ENCODE measurements at regions not wholly inside any gene's neighbourhood (a gene's known extent, or its start where the extent isn't known, plus 50 kb on each side); places are given as distances from the start of the nearest gene placed in this dataset.
"Not testable (repeated sequence)": the region's sequence is repeated elsewhere in the genome, so short reads cannot be mapped to it uniquely, and the experiment has no call there.

DNA sequence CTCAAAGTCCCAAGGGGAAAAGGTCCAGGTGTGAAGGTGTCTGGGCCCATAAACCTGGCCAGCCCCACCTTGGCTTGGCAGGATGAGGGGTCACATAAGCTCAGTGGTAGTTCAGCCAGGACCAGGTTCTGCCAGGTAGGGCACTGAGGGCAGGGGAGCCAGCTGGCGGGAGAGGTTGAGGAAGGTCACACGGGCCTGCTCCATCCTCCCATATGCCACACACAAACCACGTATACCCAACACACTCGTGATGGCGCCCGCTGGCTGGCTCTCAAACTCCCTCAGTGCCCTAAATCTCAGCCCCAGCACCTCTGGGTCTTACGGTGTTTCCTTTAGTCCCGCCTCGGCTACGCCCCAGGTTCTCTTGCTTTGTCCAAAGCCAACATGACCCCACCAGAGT lies 160.5 kb downstream of the ZFP36L2 start:
- intact Hi-C loops (cut with DNase I): no loop called here
- DNase-seq: peak in 3 of 10 donors; percentile 3 to 57 (median 34)

DNA sequence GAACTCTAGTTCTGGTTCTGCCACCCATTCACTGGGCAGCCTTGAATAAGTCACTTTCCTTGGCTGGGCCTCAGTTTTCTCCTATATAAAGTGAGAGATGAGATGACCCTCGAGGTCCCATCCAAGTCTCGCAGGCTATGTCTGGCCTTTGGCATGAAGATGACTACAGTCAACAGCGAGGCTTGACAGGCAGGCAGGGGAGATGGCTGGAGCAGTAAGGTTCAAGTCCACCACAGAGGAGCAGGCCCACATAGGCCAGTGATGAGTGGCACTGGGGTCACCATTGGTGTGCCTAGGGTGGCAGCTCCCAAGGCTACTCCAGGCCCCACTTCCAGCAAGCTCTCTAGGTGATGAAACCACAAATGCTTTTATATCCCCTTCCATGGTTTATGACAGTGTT lies 161.4 kb downstream of the ZFP36L2 start:
- DNase-seq: peak in 1 of 10 donors; percentile 33
- intact Hi-C loops (cut with DNase I): no loop called here

DNA sequence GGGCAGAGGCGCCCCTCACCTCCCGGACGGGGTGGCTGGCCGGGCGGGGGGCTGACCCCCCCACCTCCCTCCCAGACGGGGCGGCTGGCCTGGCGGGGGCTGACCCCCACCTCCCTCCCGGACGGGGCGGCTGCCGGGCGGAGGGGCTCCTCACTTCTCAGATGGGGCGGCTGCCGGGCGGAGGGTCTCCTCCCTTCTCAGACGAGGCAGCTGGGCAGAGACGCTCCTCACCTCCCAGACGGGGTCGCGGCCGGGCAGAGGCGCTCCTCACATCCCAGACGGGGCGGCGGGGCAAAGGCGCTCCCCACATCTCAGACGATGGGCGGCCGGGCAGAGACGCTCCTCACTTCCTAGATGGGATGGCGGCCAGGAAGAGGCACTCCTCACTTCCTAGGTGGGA lies 163.3 kb downstream of the ZFP36L2 start:
- intact Hi-C loops (cut with DNase I): not testable (repeated sequence)

DNA sequence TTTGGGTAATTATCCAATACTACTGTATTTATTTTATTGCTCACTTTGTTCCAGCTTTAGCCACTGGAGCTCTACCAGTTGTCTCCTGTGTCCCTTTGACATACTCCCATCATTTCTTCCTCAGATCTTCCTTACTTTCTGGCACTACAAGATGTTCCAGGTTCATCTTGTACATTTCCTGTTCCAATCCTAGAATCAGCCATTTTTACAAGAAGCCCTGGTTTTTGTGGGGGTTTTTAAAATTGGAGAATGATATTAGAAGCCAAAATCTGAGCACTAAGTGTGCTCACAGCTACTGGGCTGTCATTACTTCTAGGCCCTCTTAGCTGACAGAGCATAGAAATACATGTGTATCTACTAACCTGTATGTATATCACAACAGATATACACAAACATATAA lies 164.3 kb downstream of the ZFP36L2 start:
- intact Hi-C loops (cut with DNase I): no loop called here
- no peak for DNase-seq

More for the DNA sequence above, 163.3 kb downstream of the ZFP36L2 start:
- DNase-seq: not testable (repeated sequence)

DNA sequence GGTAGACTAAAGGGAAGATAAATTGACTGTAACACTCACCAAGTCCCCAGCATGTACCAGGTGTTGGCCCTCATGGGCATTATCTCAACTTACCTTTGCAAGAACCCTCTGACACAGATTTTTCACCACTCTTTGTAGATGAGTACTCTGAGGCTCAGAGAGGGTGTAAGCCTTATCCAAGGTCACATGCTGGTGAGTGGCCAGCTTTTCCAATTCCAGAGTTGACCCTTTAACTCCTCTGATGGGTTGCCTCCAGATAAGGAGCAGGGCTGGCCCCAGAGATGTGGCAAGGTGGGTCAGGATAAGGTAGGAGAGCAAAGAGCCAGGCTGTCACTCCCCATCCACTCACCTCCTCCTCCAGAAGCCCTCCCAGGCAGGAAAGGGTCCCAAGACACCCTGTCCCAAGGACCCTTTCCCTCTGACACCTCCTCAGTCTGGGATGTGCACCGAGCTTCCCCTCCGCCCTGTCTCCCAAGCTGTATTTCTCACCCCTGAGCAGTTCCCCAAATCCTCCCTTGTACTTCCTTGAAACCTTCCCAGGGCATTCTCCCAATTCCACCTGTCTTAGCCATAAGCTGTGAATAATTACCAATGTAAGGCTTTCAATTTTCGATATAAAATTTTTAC lies 165.9 kb downstream of the ZFP36L2 start:
- intact Hi-C loops (cut with DNase I): no loop called here
- peak in 1 of 10 donors; percentile 48 for DNase-seq

DNA sequence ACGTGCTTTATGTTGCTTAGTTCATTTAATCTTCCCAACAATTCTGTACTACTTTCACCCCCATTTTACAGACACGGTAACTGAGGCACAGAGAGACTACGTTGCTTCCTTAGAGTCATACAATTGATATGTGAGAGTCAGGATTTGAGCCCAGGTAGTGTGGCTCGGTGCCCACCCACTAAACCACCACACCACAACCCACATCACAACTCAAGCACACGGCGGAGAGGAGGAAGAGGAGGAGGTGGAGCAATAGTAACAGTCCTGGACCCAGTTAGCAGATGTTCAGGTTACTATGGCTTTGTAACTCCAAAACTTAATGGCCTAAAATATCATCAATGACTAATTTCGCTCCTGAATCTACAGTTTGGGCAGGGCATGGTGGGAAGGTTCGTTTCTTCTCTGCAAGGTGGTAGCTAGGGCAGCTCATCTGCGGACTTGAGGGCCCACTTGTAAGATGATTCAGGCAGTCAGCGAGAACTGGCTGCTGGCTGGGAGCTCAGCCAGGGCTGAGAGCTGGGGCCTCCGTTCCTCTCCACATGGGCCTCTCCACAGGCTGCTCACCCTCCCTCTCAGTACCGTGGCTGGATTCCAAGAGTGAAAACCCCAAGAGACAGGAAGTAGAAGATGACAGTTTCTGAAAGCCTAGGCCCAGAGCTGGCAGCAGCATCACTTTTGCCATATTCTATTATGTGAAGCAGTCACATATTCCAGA lies 167.1 kb downstream of the ZFP36L2 start:
- intact Hi-C loops (cut with DNase I): no loop called here
- peak; percentile 53 to 97 (median 74) for DNase-seq

DNA sequence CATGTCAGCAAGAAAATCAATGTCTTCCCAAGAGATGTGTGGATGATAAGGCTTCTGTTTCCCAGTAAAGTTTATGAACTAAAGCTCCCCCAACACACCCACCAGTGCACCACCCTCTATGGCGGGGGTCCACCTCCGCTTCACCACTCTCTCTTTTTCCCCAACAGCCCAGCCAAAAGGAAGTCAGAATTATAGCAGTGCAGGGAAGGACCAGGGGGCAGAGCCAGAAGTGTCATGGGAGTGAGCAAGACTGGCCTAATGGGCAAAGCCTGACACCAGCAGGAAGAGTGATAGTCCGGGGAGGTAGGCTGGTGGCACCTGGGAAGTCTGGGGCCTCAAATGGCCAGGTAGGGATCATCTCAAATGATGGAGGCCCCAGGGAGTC lies 167.7 kb downstream of the ZFP36L2 start:
- intact Hi-C loops (cut with DNase I): no loop called here
- peak in 1 of 10 donors; percentile 74 for DNase-seq

DNA sequence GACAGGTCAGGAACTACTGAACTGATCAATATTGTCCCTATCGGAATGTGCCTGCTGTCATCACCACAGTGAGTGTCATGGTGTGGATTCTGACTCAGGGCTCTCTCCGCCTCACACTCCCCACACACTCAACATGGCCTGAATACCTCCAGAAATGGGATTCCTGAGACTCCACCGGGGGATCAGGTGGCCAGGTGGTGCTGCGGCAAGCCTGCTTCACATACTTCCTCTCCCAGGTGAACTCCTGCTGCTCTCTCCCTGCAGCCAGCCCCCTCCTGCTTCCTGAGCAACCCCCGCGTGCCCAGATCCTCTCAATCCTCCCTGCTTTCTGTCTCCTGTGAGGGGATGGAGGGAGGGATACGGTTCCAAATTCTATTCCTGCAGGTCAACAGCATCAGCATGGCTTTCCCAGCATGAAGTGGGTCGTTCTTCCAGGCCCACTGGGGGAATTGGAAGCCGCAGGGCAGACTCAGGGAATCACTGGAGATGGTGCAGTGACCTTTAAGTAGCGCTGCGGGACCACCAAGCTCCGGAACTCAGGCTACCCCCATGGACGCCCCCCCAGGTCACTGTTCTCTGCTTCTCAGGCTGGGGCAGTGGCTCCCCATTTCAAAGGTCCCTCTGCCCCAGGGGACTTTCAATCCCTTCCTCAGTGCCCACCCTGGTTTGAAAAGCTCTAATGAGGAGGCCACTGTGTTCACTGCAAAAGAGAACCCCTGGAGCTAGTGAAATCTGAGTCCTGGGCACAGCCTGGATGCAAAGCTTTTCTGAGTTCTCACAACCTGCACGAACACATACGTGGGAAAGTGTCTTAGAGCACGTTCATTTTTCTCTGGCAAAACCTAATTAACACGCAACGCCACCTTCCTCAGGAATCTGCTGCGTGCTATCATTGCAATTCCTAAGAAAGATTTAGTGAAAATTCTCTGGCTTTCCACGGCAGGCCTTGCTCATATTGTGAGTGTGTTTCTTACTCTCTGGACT lies 168.4 kb downstream of the ZFP36L2 start:
- DNase-seq: peak in 1 of 10 donors; percentile 73
- intact Hi-C loops (cut with DNase I): loop anchor here (2.0 kb wide), 1 partner anchor 43 kb away; no protein-coding TSS in a partner anchor

DNA sequence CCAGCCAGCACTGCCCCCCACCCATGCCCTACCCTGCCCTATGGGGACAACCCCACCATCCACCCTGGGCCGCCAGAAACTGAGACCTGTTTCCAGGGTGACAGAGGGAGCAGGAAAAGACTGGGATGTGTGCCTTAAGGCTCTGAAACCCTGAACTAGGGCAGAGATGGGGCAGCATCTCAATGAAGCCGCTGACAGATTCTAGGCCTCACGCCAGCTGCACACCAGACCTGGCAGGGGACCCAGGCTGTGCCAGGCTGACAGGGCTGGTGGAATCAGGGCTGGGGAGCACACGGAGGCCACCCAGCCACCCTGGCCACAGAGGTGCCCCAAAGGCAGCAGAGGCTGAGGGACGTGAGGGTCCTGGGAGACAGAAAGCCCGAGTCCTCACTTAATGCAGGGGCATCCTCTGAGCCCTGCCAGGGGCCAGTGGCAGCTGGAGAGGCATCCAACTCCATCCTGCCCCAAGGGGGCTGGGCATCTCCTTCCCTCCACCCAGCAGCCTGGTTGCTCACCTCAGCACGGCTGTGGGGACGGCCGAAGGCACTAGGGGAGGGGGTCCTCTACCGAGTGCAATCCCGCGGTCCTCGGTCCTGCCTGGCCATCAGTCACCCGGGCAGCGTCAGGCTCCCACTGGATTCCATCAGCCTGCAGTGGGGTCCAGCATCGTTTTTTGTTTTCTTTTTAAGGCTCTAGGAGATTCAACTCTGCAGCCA lies 169.2 kb downstream of the ZFP36L2 start:
- intact Hi-C loops (cut with DNase I): loop anchor here (2.0 kb wide), 1 partner anchor 44 kb away; no protein-coding TSS in a partner anchor
- peak; percentile 79 to 98 (median 89) for DNase-seq

DNA sequence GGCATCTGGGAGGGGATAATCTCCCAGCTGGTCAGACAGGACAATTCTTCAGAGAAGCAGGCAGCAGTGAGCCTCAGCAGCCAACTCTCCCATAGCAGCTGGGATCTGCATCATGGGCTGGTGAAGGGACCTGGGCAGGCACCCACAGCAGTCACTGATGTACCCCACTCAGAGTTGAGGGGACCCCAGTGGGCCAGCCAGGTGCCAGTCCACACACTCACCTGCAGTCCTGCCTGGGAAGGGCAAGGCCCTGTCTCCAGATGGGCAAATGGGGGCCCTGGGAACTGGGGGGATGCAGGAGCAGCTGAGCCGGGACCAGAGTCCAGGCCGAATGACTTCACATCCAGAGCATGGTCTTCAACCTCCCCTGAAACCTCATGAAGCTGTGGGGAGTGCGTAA lies 170.4 kb downstream of the ZFP36L2 start:
- DNase-seq: peak in 2 of 10 donors; percentile 66 to 71
- intact Hi-C loops (cut with DNase I): loop anchor here (2.0 kb wide), 1 partner anchor 45 kb away; no protein-coding TSS in a partner anchor

DNA sequence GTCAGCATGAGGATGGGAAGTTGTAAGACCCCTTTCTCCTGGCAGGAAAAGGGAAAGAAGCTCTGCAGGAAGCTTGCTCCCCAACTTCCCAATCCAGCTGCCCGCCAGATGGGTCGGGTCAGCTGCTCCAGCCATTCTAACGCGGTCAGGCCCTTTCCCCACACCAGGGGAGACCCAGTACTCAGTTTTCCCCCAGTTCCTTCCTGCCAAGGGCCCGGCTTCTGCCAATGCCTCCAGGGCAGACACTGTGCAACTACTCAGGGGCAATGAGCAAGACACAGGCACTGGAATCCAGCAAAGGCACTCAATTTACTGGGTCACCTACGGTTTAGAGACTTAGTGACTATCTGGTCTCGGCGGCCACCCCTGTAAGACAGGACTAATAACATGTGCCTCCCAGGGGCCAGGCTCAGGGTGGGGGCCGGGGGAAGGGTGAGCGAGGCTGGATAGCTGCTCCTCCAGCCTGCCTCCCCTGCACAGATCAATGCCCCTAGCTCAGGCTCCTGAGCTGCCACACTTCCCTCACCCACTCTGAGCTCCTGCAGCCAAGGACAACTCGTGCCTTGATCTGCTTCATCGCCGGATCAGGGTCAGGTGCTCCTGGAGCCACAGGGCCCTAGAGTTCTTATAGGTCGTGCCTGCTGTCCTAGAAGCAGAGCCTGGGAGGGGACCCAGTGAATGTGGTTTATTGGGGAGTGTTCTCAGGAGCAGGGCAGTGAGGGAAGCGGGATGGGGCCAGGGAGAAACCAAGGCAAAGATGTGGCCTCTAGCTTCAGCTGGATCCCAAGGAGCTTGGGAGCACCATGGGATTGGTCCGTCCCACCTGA lies 171.1 kb downstream of the ZFP36L2 start:
- DNase-seq: peak in 3 of 10 donors; percentile 5 to 68 (median 57)
- intact Hi-C loops (cut with DNase I): no loop called here

DNA sequence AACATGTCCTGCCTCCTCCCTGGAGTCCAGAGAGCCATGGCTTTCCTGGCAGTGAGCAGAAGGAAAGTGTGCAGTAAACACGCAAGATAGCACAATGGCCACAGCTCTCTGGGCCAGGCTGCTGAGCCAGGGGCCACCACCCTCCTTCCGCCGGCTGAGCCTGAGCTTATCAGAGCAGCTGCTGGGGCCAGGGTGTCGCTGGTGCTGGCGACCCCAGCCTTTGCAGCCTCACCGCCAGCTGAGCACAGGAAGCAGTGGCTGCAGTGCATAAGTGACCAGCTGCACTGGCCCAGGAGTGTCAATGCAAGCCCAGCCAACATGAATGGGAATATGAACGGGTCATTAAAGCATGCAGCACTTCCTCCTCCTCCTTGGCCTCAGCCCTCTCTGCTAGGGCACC lies 172.0 kb downstream of the ZFP36L2 start:
- intact Hi-C loops (cut with DNase I): no loop called here
- peak in 2 of 10 donors; percentile 83 to 89 for DNase-seq

DNA sequence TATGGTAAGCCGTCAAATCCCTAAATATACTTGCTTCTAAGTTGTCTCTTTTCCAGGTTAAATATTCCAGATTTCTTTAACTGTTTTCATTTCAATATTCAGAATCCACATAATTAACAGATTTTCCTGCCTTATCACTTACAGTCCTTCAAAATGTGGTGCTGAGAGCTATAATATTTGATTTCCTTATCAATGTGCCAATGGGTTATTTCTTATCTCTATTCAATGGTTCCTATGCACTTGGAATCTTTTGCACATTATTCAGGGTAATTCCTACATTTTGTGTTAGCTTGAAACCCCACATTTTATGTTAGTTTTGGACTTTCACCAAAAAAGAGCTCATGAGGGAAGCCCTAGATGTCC lies 173.5 kb downstream of the ZFP36L2 start:
- intact Hi-C loops (cut with DNase I): no loop called here

DNA sequence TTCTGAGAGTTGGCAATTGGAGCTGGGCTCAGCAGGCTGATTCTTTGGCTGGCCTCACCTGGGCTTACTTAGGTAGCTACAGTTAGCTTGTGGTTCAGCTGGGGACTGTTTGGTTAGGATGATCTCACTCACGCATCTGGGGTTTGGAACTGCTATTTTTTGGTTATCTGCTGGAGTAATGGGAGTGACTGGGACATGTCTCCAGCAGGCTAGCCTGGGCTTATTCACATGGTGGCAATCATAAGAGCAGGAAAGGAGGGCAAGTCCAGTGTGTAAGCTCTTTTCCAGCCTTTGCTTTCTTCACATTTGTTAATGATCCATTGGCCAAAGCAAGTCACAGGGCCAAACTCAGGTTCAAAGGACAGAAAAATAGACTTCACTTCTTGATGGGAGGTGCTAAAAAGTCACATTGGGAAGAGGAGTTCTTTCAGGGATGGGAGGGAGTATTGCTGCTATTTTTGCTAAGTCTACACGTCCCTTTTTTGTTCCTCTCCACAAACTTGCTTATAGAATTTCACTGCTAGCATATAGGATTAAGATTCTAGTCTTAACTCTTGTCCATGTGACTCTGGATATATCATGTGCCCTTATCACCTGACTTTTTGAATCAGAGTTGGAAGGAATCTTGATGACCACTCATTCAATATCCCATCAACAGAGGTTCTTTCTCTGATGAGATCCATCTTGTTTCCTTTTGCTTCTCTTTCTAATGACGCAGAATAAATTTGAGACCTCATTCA lies 174.0 kb downstream of the ZFP36L2 start:
- intact Hi-C loops (cut with DNase I): no loop called here
- no peak for DNase-seq

More for the DNA sequence above, 173.5 kb downstream of the ZFP36L2 start:
- DNase-seq: no peak

DNA sequence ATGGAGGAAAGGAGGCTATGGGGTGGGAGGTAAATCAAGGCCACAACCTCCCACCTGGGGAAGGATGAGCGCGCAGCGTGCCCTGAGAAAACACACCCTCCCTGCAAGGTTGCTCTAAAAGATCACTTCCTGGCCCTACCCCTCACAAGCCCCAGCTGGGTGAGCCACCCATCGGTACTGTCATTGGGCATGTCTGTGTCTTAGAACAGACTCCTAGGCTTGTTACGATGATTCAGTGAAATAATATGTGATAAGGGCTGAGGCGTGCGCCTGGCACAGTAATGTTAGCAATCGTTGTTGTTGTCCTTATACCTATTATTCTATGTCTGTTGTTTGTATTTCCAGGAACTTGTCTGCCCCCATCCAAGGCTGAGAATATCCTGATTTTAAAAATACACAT lies 175.1 kb downstream of the ZFP36L2 start:
- peak in 1 of 10 donors; percentile 53 for DNase-seq
- intact Hi-C loops (cut with DNase I): no loop called here

DNA sequence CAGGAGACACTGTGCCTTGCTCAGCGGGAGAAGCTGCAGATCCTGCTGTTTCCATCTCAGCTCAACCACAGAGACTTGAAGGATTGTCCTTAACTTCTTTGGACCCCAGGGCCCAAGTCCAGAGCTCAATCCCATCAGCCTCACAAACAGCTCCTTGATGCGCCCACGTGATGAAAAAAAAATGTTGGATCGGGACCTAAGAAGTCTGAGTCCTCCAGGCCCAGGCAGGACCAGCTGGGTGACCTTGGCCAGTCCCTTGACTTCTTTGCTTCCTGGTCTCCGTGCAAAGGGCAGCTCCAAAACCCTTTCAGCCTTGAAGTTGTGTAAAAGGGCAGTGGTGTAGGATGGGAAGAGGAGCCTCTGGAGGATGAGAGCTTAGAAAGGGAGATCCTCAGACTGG lies 175.5 kb downstream of the ZFP36L2 start:
- DNase-seq: peak in 1 of 10 donors; percentile 62
- intact Hi-C loops (cut with DNase I): no loop called here

DNA sequence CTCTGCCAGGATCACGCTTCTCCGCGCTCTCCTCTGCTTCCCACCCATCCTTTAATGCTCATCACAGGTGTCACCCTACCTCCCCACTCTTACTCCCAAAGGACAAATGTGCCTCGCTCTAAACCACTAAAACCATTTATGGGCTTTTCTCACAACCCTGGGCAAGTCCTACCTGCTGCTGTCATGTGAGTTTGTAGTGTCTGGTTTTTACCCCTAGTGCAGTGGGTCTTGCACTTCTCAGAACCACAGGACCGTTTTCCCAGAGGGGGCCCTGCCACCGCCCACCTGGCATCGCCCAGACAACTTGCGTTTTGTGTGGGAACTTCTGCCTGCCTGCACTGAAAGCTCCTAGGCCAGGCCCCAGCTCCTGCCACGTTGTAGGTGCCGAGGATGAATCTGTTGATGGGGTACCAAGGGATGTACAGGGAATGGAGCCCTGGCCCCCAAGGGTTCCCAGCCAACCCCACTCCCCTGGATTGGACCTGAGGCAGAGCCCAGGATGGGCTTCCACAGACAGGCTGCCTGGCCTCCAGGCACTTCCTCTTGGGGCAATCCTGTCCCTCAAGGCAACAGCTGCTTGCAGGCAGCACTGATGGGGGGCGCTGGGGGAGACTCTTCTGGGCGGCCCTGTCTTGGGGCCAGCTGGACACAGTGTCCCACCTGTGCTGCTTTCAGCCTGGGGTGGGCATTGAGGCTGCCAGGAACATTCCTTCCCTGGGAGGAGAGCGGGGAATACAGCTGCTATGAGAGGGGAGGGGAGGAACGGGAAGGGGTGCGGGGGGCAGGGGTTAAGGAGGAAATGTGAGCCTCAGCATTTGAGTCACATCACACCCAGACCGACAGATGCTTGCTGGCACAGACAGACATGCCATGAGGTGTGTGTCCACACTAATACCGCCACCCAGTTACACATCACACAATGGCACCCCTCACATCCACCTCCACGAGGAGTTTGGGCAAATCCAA lies 176.3 kb downstream of the ZFP36L2 start:
- intact Hi-C loops (cut with DNase I): no loop called here
- peak in 1 of 10 donors; percentile 60 for DNase-seq
